PC-9 (cell line): ENCODE measurements at regions not wholly inside any gene's neighbourhood (a gene's known extent, or its start where the extent isn't known, plus 50 kb on each side); places are given as distances from the start of the nearest gene placed in this dataset.

ENCODE experiments used
- EZH2 ChIP-seq: fragments of 200-600 bp; sonication (generic); IDR thresholded peaks from 2 replicates; pipeline ENCODE4 v1.8.0; 2017; ENCODE audit warnings: antibody characterized with exemption, low read depth
- TF ChIP-seq, protein P1 (sequence below): fragments of 200-600 bp; sonication (generic); conservative IDR thresholded peaks from 2 replicates; pipeline ENCODE4 v1.6.1; 2017; ENCODE audit warnings: mixed run types, antibody characterized with exemption, mild to moderate bottlenecking, moderate library complexity

DNA sequence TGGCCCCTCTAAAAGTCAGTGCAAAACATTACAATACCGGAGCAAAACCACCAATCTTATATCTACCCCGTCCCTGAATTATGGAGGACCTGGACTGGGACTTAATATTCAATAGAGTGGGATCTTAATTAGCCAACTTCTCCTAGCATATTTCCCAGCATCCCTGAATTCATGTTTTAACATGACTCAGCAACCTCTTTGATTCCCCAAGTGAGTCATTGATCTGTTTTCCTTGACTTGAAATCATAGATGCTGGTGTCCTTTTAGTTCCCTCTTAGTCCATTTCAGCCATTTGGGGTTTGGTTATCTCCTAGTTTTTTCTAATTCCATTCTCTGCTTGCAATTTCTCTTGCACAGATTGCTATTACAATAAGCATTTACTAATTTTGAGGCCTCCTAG, 677.7 kb upstream of the CELF4 start:
- TF ChIP-seq, protein P1, sequence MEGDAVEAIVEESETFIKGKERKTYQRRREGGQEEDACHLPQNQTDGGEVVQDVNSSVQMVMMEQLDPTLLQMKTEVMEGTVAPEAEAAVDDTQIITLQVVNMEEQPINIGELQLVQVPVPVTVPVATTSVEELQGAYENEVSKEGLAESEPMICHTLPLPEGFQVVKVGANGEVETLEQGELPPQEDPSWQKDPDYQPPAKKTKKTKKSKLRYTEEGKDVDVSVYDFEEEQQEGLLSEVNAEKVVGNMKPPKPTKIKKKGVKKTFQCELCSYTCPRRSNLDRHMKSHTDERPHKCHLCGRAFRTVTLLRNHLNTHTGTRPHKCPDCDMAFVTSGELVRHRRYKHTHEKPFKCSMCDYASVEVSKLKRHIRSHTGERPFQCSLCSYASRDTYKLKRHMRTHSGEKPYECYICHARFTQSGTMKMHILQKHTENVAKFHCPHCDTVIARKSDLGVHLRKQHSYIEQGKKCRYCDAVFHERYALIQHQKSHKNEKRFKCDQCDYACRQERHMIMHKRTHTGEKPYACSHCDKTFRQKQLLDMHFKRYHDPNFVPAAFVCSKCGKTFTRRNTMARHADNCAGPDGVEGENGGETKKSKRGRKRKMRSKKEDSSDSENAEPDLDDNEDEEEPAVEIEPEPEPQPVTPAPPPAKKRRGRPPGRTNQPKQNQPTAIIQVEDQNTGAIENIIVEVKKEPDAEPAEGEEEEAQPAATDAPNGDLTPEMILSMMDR = no peak
- no peak for TF ChIP-seq EZH2
